Erythroblast (primary cell): ENCODE measurements at regions not wholly inside any gene's neighbourhood (a gene's known extent, or its start where the extent isn't known, plus 50 kb on each side); places are given as distances from the start of the nearest gene placed in this dataset.

Experiments
- GATA1 ChIP-seq: IDR thresholded peaks from 2 replicates; pipeline ENCODE4 v1.6.1; 2011; ENCODE audit warnings: low read depth, mild to moderate bottlenecking, control low read depth, low read length, moderate library complexity
- POLR2A ChIP-seq: IDR thresholded peaks from 2 replicates; pipeline ENCODE4 v1.6.1; 2011; ENCODE audit warnings: mild to moderate bottlenecking, low read length

GRCh38 chr15:35757361-35757760 lies 211.4 kb upstream of the DPH6 start:
- no peak for TF ChIP-seq POLR2A
- no peak for TF ChIP-seq GATA1
